Fibroblast of lung (primary cell): ENCODE measurements at regions not wholly inside any gene's neighbourhood (a gene's known extent, or its start where the extent isn't known, plus 50 kb on each side); places are given as distances from the start of the nearest gene placed in this dataset.

Experiments used
- EZH2 ChIP-seq: IDR thresholded peaks from 2 replicates; pipeline ENCODE4 v1.5.1; 2012; ENCODE audit warnings: low read length, control low read depth, mild to moderate bottlenecking; ENCODE audit errors: missing control alignments
- TF ChIP-seq, protein P1 (sequence below), 2 donors: IDR thresholded peaks in 1 of 2; conservative IDR thresholded peaks in 1 of 2; 1 replicate in 1 of 2; 2 replicates in 1 of 2; pipeline ENCODE4 v1.5.1; 2011 to 2012; ENCODE audit warnings: low read length in 2 of 2, control low read depth in 1 of 2, inconsistent platforms in 1 of 2, low read depth in 1 of 2, mild to moderate bottlenecking in 1 of 2

DNA sequence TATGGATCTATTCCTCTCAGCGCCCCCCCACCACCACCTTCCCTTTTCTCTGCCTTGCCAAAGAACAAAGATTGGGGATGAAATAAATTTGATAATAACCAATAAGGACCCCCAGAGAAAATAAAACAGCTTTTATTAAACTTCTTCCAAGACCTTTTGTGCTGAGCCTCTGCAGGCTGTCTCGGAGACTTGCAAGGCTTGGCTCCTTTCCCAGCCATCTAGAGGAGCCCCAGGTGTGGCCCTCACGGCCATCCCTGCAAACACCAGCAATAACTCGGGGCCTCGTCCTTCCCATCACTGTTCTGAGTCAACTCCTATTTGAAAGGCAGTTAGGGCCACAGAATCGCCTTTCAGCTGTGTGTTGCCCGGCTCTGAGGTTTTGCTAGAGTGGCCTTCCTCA is 51.2 kb upstream of the LMO1 start:
- TF ChIP-seq, protein P1, sequence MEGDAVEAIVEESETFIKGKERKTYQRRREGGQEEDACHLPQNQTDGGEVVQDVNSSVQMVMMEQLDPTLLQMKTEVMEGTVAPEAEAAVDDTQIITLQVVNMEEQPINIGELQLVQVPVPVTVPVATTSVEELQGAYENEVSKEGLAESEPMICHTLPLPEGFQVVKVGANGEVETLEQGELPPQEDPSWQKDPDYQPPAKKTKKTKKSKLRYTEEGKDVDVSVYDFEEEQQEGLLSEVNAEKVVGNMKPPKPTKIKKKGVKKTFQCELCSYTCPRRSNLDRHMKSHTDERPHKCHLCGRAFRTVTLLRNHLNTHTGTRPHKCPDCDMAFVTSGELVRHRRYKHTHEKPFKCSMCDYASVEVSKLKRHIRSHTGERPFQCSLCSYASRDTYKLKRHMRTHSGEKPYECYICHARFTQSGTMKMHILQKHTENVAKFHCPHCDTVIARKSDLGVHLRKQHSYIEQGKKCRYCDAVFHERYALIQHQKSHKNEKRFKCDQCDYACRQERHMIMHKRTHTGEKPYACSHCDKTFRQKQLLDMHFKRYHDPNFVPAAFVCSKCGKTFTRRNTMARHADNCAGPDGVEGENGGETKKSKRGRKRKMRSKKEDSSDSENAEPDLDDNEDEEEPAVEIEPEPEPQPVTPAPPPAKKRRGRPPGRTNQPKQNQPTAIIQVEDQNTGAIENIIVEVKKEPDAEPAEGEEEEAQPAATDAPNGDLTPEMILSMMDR (conservative IDR thresholded peaks at IDR 0.05 in 1 of 2, IDR thresholded peaks at IDR 0.05 in 1 of 2; ENCODE audit: low read depth in 1 of 2, low read length in 2 of 2): no peak
- TF ChIP-seq EZH2: no peak
